ENCODE measurements at regions not wholly inside any gene's neighbourhood (a gene's known extent, or its start where the extent isn't known, plus 50 kb on each side); places are given as distances from the start of the nearest gene placed in this dataset.
"Not testable (repeated sequence)": the region's sequence is repeated elsewhere in the genome, so short reads cannot be mapped to it uniquely, and the experiment has no call there.

- DNase-seq (ENCODE audit: low spot score); H3K27ac Mint-ChIP-seq; H3K36me3 Mint-ChIP-seq (ENCODE audit: low read depth); H3K4me1 Mint-ChIP-seq (ENCODE audit: low read depth); H3K27me3 Mint-ChIP-seq (ENCODE audit: insufficient read depth); H3K4me3 Mint-ChIP-seq; H3K9me3 Mint-ChIP-seq; intact Hi-C loops (cut with micrococcal nuclease): not testable (repeated sequence)
Measured at GRCh38 chr1:242880022-242880421, 355.5 kb upstream of the PLD5 start.

GRCh38 chr1:242877743-242878142 lies 353.2 kb upstream of the PLD5 start:
- intact Hi-C loops (cut with micrococcal nuclease): no loop called here
- Mint-ChIP-seq H3K27ac (no peak overlapping the region), H3K36me3 (ENCODE audit: low read depth) (no peaks in the 10 kb centered on the region), H3K4me3 (no peak overlapping the region), H3K27me3 (ENCODE audit: insufficient read depth) (no peaks in the 10 kb centered on the region), H3K9me3 (no peaks in the 10 kb centered on the region), H3K4me1 (ENCODE audit: low read depth) (no peaks in the 10 kb centered on the region)
- DNase-seq (ENCODE audit: low spot score): no peak

- no peaks in the 10 kb centered on the region for H3K36me3 Mint-ChIP-seq (ENCODE audit: low read depth)
- no peak for DNase-seq (ENCODE audit: low spot score)
- no peaks in the 10 kb centered on the region for H3K9me3 Mint-ChIP-seq
- no peak overlapping the region for H3K4me3 Mint-ChIP-seq
- no peak overlapping the region for H3K27ac Mint-ChIP-seq
- H3K27me3 Mint-ChIP-seq (ENCODE audit: insufficient read depth): no peaks in the 10 kb centered on the region
- intact Hi-C loops (cut with micrococcal nuclease): no loop called here
- no peaks in the 10 kb centered on the region for H3K4me1 Mint-ChIP-seq (ENCODE audit: low read depth)
Measured at GRCh38 chr1:242877229-242877628, 352.7 kb upstream of the PLD5 start.

GRCh38 chr1:242876030-242876429 lies 351.5 kb upstream of the PLD5 start:
- H3K27me3 Mint-ChIP-seq (ENCODE audit: insufficient read depth): no peaks in the 10 kb centered on the region
- H3K36me3 Mint-ChIP-seq (ENCODE audit: low read depth): no peaks in the 10 kb centered on the region
- intact Hi-C loops (cut with micrococcal nuclease): no loop called here
- no peak overlapping the region for H3K4me3 Mint-ChIP-seq
- no peak for DNase-seq (ENCODE audit: low spot score)
- H3K27ac Mint-ChIP-seq: no peak overlapping the region
- no peaks in the 10 kb centered on the region for H3K9me3 Mint-ChIP-seq
- no peaks in the 10 kb centered on the region for H3K4me1 Mint-ChIP-seq (ENCODE audit: low read depth)

- Mint-ChIP-seq H3K27ac (no peak overlapping the region), H3K9me3 (no peaks in the 10 kb centered on the region), H3K4me3 (no peak overlapping the region), H3K36me3 (ENCODE audit: low read depth) (no peaks in the 10 kb centered on the region), H3K4me1 (ENCODE audit: low read depth) (no peaks in the 10 kb centered on the region), H3K27me3 (ENCODE audit: insufficient read depth) (no peaks in the 10 kb centered on the region)
- DNase-seq (ENCODE audit: low spot score): no peak
- intact Hi-C loops (cut with micrococcal nuclease): no loop called here
Measured at GRCh38 chr1:242873661-242874060, 349.2 kb upstream of the PLD5 start.

- no peak for DNase-seq (ENCODE audit: low spot score)
- H3K9me3 Mint-ChIP-seq: no peaks in the 10 kb centered on the region
- no peak overlapping the region for H3K27ac Mint-ChIP-seq
- intact Hi-C loops (cut with micrococcal nuclease): no loop called here
- no peaks in the 10 kb centered on the region for H3K4me1 Mint-ChIP-seq (ENCODE audit: low read depth)
- H3K4me3 Mint-ChIP-seq: no peak overlapping the region
- H3K36me3 Mint-ChIP-seq (ENCODE audit: low read depth): no peaks in the 10 kb centered on the region
- no peaks in the 10 kb centered on the region for H3K27me3 Mint-ChIP-seq (ENCODE audit: insufficient read depth)
Measured at GRCh38 chr1:242872521-242872920, 348.0 kb upstream of the PLD5 start.

- intact Hi-C loops (cut with micrococcal nuclease): no loop called here
- no peak overlapping the region for H3K27ac Mint-ChIP-seq
- no peaks in the 10 kb centered on the region for H3K27me3 Mint-ChIP-seq (ENCODE audit: insufficient read depth)
- H3K4me1 Mint-ChIP-seq (ENCODE audit: low read depth): no peaks in the 10 kb centered on the region
- H3K36me3 Mint-ChIP-seq (ENCODE audit: low read depth): no peaks in the 10 kb centered on the region
- no peak for DNase-seq (ENCODE audit: low spot score)
- no peak overlapping the region for H3K4me3 Mint-ChIP-seq
- H3K9me3 Mint-ChIP-seq: no peaks in the 10 kb centered on the region
Measured at GRCh38 chr1:242871471-242872030, 347.1 kb upstream of the PLD5 start.

GRCh38 chr1:242870966-242871365 lies 346.5 kb upstream of the PLD5 start:
- DNase-seq (ENCODE audit: low spot score): no peak
- intact Hi-C loops (cut with micrococcal nuclease): no loop called here
- no peak overlapping the region for H3K4me3 Mint-ChIP-seq
- H3K36me3 Mint-ChIP-seq (ENCODE audit: low read depth): no peaks in the 10 kb centered on the region
- no peaks in the 10 kb centered on the region for H3K4me1 Mint-ChIP-seq (ENCODE audit: low read depth)
- H3K27ac Mint-ChIP-seq: no peak overlapping the region
- H3K27me3 Mint-ChIP-seq (ENCODE audit: insufficient read depth): no peaks in the 10 kb centered on the region
- no peaks in the 10 kb centered on the region for H3K9me3 Mint-ChIP-seq

GRCh38 chr1:242856289-242856688 lies 331.8 kb upstream of the PLD5 start:
- Mint-ChIP-seq H3K27ac (no peak overlapping the region), H3K27me3 (ENCODE audit: insufficient read depth) (no peaks in the 10 kb centered on the region), H3K4me1 (ENCODE audit: low read depth) (no peaks in the 10 kb centered on the region), H3K9me3 (no peaks in the 10 kb centered on the region), H3K4me3 (no peak overlapping the region), H3K36me3 (ENCODE audit: low read depth) (no peaks in the 10 kb centered on the region)
- intact Hi-C loops (cut with micrococcal nuclease): no loop called here
- DNase-seq (ENCODE audit: low spot score): no peak

GRCh38 chr1:242854466-242854865 lies 330.0 kb upstream of the PLD5 start:
- Mint-ChIP-seq H3K4me1 (ENCODE audit: low read depth) (no peaks in the 10 kb centered on the region), H3K9me3 (no peaks in the 10 kb centered on the region), H3K4me3 (no peak overlapping the region), H3K27me3 (ENCODE audit: insufficient read depth) (no peaks in the 10 kb centered on the region), H3K27ac (no peak overlapping the region), H3K36me3 (ENCODE audit: low read depth) (no peaks in the 10 kb centered on the region)
- no peak for DNase-seq (ENCODE audit: low spot score)
- intact Hi-C loops (cut with micrococcal nuclease): no loop called here

GRCh38 chr1:242847390-242847993 lies 323.0 kb upstream of the PLD5 start:
- Mint-ChIP-seq H3K27me3 (ENCODE audit: insufficient read depth) (no peaks in the 10 kb centered on the region), H3K4me3 (no peak overlapping the region), H3K9me3 (peaks cover 7% of the 10 kb centered on the region), H3K4me1 (ENCODE audit: low read depth) (no peaks in the 10 kb centered on the region), H3K36me3 (ENCODE audit: low read depth) (no peaks in the 10 kb centered on the region), H3K27ac (no peak overlapping the region)
- DNase-seq (ENCODE audit: low spot score): no peak
- intact Hi-C loops (cut with micrococcal nuclease): no loop called here

- H3K36me3 Mint-ChIP-seq (ENCODE audit: low read depth): no peaks in the 10 kb centered on the region
- DNase-seq (ENCODE audit: low spot score): no peak
- intact Hi-C loops (cut with micrococcal nuclease): no loop called here
Measured at GRCh38 chr1:242842094-242842493, 317.6 kb upstream of the PLD5 start.

GRCh38 chr1:242839101-242839500 lies 314.6 kb upstream of the PLD5 start:
- Mint-ChIP-seq H3K4me1 (ENCODE audit: low read depth) (no peaks in the 10 kb centered on the region), H3K4me3 (no peak overlapping the region), H3K27me3 (ENCODE audit: insufficient read depth) (no peaks in the 10 kb centered on the region), H3K27ac (no peak overlapping the region), H3K9me3 (peaks cover 2% of the 10 kb centered on the region), H3K36me3 (ENCODE audit: low read depth) (no peaks in the 10 kb centered on the region)
- no peak for DNase-seq (ENCODE audit: low spot score)
- intact Hi-C loops (cut with micrococcal nuclease): no loop called here

More at GRCh38 chr1:242842094-242842493, 317.6 kb upstream of the PLD5 start:
- Mint-ChIP-seq H3K9me3 (peaks cover 7% of the 10 kb centered on the region), H3K27me3 (ENCODE audit: insufficient read depth) (no peaks in the 10 kb centered on the region), H3K4me3 (no peak overlapping the region), H3K4me1 (ENCODE audit: low read depth) (no peaks in the 10 kb centered on the region), H3K27ac (no peak overlapping the region)

GRCh38 chr1:242836423-242836822 lies 311.9 kb upstream of the PLD5 start:
- intact Hi-C loops (cut with micrococcal nuclease): no loop called here
- no peaks in the 10 kb centered on the region for H3K4me1 Mint-ChIP-seq (ENCODE audit: low read depth)
- no peak overlapping the region for H3K27ac Mint-ChIP-seq
- no peak for DNase-seq (ENCODE audit: low spot score)
- no peaks in the 10 kb centered on the region for H3K36me3 Mint-ChIP-seq (ENCODE audit: low read depth)
- no peak overlapping the region for H3K4me3 Mint-ChIP-seq
- H3K27me3 Mint-ChIP-seq (ENCODE audit: insufficient read depth): no peaks in the 10 kb centered on the region
- no peaks in the 10 kb centered on the region for H3K9me3 Mint-ChIP-seq

All from activated T-helper 1 cell treated with anti-CD3 and anti-CD28 coated beads, Interleukin-12 subunit alpha, Interleukin-12 subunit beta, Interleukin-2, Interleukin-4 antibody, amounts not matched to agents 30 ng/mL and 10 ng/mL and 1 ng/mL, durations not matched to agents 14 hours and 24 hours and 36 hours (primary cell).